Left renal cortex interstitium (tissue), 4 donors: ENCODE measurements at regions not wholly inside any gene's neighbourhood (a gene's known extent, or its start where the extent isn't known, plus 50 kb on each side); places are given as distances from the start of the nearest gene placed in this dataset.

Experiments used
- DNase-seq, 4 donors: peaks; one replicate each; pipeline ENCODE4 v3.0.0-alpha.2; 2013; ENCODE audit warnings: low read depth in 4 of 4, low spot score in 2 of 4, missing footprints in 1 of 4

DNA sequence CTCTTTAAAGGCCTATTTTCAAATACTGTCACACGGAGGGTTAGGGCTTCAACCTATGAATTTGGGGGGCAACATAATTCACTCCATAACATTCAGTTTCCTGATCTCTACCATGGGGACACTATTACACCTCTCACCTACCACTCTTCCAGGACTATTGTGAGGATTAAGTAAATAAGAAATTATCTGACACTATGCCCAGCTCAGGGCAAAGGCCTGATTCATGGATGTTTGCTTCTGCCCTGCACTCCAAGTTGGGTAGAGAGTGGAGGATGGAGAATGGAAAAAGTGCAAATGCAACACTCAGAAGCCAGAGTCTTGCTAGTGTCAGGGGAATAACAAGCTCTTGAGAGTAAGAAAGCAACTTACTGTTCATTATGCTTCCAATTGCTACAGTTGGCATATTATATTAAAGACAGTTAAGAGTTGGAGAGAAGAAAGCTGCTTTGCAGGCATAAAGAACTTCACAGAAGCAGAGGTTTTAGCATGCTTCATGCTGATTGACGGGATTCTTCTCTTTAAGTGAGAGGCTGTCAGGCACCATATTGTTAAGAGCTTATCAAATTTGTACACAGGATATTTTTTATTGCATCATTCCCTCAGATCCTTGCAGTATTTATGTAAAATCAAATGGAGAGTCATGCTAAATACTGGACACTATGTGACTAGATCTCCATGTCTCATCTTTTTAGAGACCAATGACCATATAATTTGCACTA is 375.3 kb downstream of the VPS13C start:
- no peak for DNase-seq

DNA sequence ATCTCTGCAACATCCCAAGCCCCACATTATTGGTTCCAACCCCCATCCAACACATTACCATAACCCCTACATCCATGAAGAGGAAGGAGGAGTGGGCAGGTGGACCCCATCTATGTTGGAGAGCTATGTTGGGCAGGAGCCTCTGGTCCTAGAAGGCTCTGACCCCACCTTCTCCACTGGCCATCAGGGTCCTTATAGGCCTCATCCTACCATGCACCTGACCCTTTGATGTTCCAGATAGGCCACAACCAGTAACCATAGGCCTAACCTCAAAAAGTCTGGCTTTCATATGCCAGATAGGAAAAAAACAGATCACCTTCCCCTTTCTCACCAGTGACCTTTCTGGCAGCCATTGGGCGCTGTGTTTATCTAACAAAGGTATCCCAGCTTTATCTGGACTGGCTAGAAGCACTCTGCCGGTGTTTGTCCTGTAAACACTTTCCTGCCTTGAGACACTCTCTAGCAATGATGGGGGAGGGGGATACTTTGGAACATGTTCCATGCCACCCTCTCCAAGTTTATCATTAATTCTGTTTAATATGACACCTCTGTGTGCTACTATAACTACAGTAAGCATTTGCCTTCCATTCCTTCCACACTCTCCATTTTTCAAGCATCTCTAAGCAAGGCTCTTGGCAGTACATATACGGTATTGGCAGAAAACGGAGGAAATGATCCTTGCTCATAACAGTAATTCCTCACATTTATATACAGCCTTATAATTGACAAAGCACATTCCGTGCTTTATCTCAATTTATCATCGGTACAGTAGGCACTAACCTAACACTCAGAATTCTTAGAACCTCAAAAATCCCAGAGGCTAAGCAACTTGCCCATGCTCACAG is 377.1 kb downstream of the VPS13C start:
- no peak for DNase-seq

DNA sequence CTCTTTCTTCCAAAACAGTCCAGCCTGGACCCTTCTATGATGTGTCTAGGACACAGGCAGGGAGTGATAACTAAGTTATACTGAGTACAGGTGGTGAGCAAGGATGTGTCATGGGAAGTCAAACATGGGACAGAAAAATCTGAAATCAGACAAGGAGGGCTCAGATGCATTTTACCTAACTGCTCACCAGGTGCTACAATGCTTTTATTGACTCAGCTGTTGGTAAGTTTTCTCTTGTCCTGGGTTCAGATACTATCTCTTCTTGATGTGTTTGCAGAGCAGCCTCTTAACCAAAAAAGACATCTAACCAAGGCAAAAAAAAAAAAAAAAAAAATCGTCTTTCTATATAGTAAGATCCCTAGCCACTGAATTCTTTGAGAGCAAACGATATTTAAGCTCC is 378.6 kb downstream of the VPS13C start:
- no peak for DNase-seq

DNA sequence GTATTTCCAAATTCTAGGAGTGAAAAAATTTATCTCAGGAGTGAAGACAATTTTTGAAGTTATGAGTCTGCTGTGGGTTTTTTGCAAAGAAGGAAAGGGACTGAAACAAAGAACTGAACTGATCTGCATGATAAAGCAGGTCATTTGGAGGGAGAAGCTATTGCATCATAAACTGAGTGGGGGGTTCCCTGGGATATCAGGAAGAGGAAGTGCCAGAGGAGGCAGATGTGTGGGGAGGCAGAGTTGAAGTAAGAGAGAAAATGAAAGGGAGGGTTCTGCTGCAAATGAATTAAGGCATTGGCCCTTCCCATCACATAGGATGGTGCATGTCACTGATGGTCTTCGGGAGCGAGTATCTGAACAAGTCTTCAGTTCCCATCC is 379.2 kb downstream of the VPS13C start:
- DNase-seq = no peak

DNA sequence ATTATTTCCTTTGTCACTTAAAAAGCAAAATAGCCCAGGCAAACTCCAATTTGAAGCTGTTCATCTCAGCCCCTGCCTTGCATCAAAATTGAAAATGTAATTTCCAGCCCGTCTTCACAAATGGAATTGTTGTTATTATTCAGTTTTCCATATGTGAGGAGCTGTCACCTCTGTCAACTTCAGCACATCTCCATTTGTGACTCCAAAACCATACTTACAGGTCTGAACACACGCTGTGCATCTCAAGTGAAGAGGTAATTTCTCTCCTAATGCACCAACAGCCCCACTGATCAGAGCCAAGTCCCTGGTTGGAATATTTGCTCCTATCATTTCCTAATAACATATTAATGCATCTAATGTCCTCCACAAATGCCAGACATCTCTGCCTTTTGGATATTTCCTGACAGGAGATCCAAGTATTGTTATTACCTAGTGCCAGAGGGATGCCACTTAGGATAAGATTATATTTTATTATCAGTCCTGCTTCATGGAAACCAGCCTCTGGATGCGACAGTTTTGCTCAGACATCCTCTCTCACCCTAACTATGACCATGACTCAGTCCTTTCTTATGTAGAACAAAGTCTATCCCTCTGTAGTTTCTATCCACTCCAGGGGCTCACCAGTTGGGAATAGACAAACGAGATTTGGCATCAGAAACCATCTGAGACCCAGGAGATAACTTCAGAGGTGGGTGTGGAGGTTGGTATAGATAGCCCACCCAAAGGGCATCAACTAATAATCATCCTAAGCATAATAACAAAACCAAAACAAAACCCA is 379.8 kb downstream of the VPS13C start:
- no peak for DNase-seq

DNA sequence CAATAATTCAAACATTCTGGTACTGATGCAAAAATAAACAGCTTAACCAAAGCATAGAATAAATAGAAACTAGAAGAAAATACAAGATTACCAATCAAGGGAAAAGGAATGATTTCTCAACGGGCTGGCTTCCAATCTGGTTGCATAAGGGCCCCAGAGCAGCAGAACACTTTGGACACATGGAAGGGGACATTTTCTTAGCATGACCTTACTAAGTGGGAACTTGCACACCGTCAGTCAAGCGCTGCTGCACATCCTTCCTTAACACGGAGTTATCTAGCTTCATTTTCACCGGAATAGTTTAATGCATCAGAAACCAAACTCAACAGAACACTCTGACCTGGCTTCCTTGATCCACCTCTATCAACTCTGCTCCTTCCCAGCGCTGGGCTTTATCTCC is 388.5 kb downstream of the VPS13C start:
- DNase-seq = no peak

DNA sequence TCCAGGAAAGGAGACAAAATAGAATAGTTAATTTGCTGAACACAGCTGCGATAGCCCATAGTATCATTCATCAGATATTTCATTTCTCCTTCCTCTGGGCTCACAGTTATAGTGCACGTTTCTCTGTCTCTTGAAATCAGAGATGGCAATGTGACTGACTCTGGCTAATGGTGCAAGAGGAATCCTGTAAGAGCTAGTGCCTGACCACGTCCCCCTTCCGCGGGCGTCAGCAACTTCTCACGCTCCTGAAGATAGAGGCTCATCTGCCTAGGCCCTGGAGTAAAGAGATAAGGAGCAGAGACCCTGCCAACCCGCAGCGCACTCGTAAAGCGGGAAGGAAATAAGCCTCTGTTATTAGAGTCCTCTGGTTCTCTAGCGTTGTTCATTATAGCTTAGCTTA is 391.8 kb downstream of the VPS13C start:
- no peak for DNase-seq

DNA sequence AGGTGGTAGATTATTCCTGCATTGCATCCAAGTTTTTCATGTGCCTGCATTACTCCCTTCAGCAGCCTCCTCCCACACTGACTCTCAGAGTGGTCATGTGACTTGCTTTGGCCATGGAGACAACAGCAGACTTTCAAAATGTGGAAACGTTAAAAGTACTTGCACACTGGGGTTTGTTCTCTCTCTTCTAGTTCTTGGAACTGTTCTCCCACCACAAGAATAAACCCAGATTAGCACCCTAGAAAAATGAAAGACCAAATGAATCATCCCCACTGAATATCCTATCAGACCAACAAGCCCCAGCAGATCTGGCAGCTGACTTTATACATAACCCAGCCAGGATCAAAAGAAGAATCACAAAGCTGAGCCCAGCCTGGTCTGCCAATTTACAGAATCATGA is 398.5 kb downstream of the VPS13C start:
- no peak for DNase-seq

DNA sequence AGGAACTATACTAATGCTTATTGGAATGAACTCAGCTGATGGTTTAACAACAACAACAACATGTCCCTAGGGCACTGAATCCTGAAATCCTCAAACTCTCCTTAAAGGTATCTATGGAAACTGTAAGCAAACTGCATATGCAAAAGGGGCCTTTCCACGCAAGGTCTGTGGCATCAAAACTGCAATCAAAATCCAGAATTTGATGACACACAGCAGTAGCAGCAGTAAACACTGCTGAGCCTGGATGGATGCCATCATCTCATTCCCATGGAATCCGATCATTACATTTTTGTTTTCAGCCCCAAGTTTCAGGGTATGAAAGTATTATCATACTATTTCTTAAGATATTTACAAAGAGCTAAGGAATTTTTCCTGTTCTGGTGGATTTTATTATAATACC is 399.7 kb downstream of the VPS13C start:
- DNase-seq = no peak

DNA sequence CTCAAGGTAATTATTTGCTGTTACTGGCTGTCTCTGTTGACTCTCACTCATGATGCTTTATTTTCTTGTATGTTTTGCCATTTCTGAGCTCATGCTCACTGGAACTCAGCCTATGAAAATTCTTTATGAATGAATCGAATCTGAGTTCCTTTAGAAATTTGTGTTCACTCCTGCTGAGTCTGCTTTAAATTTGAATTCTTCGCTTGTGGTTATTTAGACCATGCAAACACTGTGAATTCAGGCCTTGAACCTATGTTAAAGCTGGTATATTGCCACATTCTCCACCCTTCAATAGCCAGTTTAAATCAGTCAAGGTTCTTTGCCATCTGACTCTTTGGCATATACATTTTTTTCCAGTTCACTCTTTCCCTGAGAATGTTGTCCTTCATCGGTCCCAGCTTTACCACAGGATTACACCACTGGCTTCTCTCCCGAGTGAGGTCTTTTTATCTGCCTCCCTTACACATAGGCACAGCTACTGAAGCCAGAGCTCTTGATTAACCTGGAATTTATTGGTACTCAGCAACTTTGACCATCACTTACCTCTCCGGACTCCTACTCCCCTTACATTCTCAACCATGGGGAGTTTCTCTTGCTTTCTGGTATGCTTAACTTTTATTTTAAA is 400.6 kb downstream of the VPS13C start:
- no peak for DNase-seq

DNA sequence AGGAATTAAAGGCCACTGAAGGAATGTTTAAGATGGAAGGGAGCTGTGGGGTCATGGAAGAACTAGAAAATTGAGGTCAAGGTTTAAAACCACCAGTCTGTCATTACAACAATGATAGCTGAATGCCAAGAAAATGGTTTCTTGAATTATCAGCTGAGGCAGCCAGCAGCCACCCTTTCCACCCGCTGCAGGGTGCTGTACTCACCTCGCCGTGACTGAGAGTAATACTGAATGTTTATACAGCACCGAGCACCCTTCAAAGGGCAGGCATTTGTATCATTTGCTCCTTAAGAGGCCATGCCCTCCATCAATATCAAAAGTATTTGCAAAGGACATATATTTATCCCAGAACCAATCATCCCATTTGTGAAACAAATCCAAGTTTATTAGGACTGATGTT is 402.8 kb downstream of the VPS13C start:
- DNase-seq = no peak

DNA sequence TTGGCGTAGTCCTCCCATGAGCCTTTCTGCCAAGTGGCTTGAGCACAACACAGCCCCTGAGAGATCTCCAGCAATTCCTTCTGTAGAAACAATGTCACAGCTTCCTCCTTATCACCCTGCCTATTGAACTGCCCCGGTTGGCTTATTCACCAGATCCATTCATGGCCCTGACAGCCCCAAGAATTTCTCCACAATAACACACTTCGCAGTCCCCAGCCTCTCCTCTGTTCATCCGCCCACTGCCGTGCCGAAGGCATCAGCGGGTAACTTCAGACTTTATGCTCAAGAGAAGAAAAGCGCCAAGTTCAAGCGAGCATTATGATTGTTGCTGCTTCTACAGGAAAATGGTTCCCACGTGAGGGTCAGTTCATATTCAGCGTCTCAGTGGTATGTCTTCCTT is 403.9 kb downstream of the VPS13C start:
- no peak for DNase-seq

DNA sequence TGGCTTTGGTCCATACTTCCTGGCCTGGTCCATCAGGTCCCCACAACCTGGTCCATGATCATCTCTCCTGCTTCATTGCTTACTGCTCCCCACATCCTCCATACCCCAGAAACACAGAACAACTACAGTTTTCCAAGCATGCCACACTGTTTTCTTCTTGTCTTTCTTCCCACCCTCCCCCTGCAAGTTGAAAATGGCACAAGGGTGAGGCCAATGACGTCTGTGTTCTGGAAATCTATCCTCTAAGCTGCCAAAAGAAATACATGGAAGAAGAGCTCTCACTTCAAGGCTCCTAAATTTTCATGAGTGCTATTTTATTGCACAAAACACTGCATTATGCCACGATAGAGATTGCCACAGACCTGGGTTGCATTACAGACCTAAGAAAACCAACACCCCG is 404.4 kb downstream of the VPS13C start:
- DNase-seq = no peak

DNA sequence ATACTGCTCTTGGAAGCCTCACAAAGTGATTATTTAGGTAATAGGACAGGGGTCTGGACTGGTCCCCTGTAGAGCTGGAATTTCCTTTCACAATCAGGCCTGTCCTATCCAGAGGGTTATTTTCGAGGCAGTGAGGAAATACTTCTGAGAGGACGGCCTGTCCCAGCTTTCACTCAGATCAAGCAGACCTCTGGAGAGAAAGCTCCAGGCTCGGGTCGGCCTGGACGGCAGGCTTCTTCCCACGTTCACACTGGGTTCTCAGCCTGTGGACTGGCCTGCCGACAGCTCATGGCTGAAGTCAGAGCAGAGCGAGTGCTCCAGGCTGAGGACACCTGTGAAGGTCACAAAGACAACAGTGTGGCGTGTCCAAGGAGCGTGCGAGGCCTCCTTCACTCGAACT is 405.3 kb downstream of the VPS13C start:
- no peak for DNase-seq

DNA sequence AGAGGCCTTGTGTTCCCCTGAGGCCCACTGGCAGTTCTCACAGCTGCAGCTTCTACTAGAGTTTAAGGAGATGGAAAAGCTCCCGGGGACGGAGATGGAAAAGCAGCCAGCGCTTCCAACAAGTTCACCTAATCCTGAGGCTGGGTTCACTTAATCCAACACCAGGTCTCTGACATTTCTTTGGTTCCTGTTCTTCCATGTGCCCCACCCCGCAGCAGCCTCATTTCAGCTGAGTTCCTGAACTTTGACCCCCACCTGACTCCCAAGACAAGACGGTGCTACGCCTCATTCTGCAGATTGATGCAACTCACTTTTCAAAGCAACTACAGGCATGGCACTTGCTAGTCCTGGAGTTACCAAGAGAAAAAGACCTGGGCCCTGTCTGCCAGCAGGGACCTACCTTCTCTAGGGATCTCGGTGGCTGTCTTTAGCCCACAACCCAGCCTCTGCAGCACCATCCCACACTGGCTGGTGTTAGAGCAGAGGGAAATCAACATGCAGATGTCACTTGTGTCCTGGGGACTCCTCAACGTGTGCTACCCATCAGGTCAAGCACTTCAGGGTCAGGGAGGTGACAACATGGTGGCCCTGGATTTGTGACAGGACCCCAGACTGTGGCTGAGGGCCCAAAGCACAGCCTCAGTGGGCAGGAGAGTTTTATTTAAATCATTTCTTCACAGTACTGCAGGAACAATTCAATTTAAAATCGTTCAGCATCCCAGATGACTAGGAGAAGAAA is 406.1 kb downstream of the VPS13C start:
- DNase-seq = no peak

DNA sequence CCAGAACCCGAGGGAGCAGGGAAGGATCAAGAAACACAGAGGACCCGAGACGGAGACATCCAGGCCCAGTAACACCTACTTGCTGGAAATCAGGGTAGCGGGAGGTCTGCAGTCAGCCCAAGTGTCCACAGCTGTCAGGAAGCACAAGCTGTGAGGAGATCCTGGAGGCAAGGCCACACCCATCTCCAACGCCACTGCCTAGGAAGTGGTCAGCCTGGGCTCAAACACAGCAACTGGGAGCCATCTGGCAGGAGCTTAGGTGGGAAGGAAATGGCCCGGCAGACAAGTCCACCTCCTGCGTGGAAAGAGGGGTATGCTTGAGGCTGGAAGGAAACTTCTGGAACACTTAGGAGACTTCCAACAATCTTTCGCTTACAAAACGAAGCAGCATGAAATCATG is 407.1 kb downstream of the VPS13C start:
- no peak for DNase-seq

DNA sequence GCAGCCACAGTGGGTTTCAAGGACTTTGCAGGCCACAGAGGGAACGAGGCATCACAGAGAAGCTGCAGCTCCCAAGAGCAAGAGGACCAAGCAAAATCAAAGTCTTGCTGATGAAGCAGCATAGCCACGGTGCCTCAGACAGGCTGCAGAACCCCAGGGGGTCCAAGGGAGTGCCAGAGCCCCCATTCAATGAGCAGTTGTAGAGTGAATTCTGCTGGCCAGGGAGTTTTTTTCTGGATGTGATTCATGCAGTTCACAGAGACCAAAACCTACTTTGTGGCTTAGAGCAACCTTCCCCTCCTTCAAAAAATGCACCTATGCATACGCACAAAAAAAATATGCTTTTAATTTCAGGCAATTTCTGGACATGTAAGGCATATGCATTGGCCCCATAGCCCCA is 409.0 kb downstream of the VPS13C start:
- DNase-seq = no peak

DNA sequence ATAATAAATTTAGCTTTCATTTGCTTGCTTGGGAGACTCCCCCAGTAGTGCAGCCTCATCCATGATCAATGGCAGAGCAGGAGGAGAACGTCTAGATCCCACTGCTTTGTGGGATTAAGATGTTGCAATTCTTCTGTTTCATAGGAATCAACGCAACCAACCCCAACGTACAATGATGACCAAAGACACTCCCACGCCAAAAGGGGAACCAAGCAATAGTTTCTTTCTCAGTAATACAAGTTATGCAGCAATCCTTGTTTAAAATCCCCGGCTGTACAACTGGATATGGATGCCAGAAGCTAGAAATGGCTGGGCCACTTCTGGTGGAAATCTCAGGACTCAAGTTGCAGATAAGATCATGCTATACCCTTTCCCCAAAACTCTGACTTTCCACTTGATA is 411.2 kb downstream of the VPS13C start:
- no peak for DNase-seq

DNA sequence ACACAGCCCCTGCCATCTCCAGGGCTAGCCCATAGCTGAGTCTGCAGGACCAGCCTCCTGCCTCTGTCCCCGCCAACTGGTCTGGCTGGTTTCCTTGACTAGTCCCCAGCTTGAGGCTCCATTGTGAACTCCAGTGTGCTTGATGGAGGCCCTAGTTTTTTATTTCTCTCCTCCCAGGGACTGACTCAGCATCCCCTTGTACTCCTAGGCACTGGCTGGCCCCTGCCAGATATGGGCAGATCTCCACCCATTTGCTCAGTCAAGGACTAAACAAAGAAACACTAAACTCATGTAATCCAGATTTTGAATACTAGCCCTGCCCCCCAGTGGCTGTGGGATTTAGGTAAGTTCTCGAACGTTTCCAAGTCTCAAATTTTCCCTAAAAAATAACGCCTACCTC is 415.4 kb upstream of the RORA start:
- DNase-seq = no peak

DNA sequence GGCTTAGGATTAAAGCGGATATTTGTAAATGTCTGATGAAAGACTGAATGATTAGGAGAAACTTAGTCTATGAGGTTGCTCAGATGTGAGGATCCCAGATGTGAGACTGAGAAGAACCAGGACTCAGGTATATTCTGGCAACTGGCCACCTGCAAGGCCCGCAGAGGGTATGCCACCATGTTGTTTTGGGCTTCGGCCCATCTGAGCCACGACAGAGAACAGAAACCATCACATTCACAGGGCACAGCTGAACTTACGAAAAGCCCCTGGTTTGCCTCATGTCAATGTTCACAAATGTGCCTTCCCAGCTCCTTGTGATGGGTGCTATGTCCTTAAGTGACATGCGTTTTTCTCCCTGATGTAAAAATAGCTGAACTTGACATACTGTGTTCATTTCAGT is 412.5 kb upstream of the RORA start:
- no peak for DNase-seq
